ENCODE measurements at regions not wholly inside any gene's neighbourhood (a gene's known extent, or its start where the extent isn't known, plus 50 kb on each side); places are given as distances from the start of the nearest gene placed in this dataset.
"Not testable (repeated sequence)": the region's sequence is repeated elsewhere in the genome, so short reads cannot be mapped to it uniquely, and the experiment has no call there.

DNA sequence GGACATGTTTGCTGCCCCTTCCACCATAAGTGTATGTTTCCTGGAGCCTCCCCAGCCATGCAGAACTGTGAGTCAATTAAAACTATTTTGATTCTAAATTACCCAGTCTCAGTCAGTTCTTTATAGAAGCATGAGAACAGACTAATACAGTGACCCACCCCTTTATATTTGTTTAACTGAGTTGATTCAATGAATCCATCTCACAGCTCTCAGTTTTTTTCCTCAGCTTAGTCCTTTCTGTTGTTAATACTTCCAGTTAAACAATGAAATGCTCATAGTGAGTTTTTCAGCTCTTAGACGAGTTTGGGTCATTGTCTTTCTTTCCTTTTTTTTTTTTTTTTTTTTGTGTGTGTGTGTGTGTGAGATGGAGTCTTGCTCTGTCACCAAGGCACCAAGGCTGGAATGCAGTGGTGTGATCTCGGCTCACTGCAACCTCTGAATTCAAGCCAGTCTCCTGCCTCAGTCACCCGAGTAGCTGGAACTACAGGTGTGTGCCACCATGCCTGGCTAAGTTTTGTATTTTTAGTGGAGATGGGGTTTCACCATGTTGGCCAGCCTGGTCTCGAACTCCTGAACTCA is 627.4 kb downstream of the SPATA31A7 start:
- intact Hi-C loops (cut with DNase I); H3K9me3 ChIP-seq; DNase-seq; H3K4me1 ChIP-seq; H3K27me3 ChIP-seq; H3K27ac ChIP-seq; H3K36me3 ChIP-seq; H3K4me3 ChIP-seq: not testable (repeated sequence)
- no CpG with 5 or more reads among the region's 4 CpGs for WGBS, 2 donors

DNA sequence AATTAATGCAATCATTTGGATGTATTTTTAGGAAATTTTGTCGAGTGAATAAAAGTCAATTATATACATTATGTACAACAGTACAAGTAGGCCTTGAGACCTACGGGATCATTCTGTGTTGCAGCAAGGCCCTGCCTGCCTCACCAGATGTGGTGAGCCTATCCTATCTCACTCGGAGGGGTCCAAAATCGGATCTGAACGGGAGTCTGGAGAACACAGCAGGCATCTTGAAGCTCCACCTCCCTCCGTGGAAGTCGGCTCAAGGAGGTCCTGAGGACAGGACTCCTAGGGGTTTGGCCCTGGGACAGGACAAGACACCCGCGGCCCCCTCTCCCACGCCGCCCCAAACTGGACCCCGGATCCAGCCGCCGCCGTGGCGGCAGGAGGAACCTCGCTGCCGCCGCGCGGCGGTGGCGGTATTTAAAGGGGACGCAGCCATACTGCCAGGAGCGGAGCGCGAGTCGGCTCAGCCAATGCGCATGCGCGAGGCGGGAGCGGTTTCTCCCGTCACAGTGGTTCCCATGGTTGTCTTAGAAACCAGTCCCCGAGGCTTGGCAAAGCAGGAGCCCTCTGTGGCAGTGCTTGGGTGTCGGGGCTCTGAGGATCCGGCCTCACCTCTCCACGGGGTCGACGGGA is 663.9 kb downstream of the SPATA31A7 start:
- H3K27me3 ChIP-seq; DNase-seq; intact Hi-C loops (cut with DNase I); H3K9me3 ChIP-seq; H3K36me3 ChIP-seq; H3K4me1 ChIP-seq: not testable (repeated sequence)
- peak overlapping the region; percentile 22 to 61 (median 44) for H3K4me3 ChIP-seq
- WGBS, 2 donors, result no CpG with 5 or more reads among the region's 40 CpGs
- peak overlapping the region in 3 of 4 donors; percentile 28 to 59 (median 55) for H3K27ac ChIP-seq

DNA sequence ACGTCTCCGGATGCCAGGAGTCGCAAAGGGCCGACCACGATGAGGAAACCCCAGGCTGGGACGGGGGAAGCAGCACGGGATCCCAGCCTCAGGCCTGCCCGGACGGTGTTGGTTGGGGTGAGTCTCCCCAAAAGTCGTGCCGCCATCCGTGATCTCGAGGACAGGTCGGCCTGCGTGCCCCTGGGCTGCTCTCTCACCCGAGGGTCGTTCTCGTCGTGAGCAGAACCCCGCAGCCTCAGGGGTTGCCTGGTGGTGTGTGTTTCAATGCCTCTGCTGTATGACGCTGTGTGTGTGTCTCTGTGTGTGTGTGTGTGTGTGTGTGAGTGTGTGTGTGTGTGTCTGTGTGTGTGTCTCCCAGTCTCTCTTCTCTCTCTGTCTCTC is 664.4 kb downstream of the SPATA31A7 start:
- Histone ChIP-seq H3K4me3 (peak overlapping the region; percentile 22 to 61 (median 44)), H3K27ac (peak overlapping the region in 3 of 4 donors; percentile 28 to 59 (median 55))
- intact Hi-C loops (cut with DNase I); H3K4me1 ChIP-seq; H3K27me3 ChIP-seq; DNase-seq; H3K36me3 ChIP-seq; H3K9me3 ChIP-seq: not testable (repeated sequence)
- no CpG with 5 or more reads among the region's 21 CpGs for WGBS, 2 donors

DNA sequence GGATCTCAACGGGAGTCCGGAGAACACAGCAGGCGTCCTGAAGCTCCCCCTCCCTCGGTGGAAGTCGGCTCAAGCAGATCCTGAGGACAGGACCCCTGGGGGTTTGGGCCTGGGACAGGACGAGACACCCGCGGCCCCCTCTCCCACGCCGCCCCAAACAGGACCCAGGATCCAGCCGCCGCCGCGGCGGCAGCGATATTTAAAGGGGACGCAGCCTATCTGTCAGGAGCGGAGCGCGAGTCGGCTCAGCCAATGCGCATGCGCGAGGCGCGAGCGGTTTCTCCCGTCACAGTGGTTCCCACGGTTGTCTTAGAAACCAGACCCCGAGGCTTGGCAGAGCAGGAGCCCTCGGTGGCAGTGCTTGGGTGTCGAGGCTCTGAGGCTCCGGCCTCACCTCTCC is 666.4 kb downstream of the SPATA31A7 start:
- H3K4me3 ChIP-seq; DNase-seq; H3K36me3 ChIP-seq; H3K9me3 ChIP-seq; H3K27ac ChIP-seq; intact Hi-C loops (cut with DNase I); H3K27me3 ChIP-seq; H3K4me1 ChIP-seq: not testable (repeated sequence)
- no CpG with 5 or more reads among the region's 33 CpGs for WGBS, 2 donors

DNA sequence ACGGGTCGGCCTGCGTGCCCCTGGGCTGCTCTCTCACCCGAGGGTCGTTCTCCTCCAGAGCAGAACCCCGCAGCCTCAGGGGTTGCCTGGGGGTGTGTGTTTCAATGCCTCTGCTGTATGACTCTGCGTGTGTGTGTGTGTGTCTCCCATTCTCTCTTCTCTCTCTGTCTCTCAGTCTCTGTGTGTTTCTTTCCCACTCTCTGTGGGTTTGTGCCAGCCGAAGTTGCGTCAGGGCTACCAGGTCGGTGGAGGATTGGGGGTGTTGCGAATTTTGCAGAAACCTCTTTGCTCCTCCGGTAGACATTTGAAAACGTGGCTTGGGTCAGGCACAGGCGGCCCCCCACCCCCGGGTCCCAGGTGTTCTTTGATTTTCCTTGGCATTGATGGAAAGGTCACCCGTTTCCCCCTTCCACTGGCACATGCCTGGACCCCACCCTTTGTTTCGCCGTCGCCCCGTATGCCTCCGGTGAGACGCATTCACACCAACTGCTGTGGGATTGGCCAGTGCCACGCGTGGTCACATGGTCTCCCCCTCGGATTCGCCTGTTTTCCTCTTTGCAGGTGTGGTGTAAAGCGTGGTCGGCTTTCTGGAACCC is 667.1 kb downstream of the SPATA31A7 start:
- DNase-seq; H3K27me3 ChIP-seq; H3K36me3 ChIP-seq; intact Hi-C loops (cut with DNase I); H3K27ac ChIP-seq; H3K9me3 ChIP-seq; H3K4me3 ChIP-seq; H3K4me1 ChIP-seq: not testable (repeated sequence)
- 50% methylated on average over 7 of the region's 28 CpGs; no CpG with 5 or more reads in 1 of the 2 donors for WGBS, 2 donors

DNA sequence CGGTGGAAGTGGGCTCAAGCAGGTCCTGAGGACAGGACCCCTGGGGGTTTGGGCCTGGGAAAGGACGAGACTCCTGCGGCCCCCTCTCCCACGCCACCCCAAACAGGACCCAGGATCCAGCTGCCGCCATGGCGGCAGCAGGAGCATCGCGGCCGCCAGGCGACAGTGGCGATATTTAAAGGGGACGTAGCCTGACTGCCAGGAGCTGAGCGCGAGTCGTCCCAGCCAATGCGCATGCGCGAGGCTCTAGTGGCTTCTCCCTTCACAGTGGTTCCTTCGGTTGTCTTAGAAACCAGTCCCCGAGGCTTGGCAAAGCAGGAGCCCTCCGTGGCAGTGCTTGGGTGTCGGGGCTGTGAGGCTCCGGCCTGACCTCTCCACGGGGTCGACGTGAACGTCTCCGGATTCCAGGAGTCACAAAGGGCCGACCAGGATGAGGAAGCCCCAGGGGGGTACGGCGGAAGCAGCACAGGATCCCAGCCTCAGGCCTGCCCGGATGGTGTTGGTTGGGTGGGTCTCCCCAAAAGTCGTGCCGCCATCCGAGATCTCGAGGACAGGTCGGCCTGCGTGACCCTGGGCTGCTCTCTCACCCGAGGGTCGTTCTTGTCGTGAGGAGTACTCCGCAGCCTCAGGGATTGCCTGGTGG is 668.0 kb downstream of the SPATA31A7 start:
- intact Hi-C loops (cut with DNase I); DNase-seq; H3K9me3 ChIP-seq; H3K36me3 ChIP-seq; H3K27ac ChIP-seq; H3K27me3 ChIP-seq; H3K4me3 ChIP-seq; H3K4me1 ChIP-seq: not testable (repeated sequence)
- no CpG with 5 or more reads among the region's 42 CpGs for WGBS, 2 donors

DNA sequence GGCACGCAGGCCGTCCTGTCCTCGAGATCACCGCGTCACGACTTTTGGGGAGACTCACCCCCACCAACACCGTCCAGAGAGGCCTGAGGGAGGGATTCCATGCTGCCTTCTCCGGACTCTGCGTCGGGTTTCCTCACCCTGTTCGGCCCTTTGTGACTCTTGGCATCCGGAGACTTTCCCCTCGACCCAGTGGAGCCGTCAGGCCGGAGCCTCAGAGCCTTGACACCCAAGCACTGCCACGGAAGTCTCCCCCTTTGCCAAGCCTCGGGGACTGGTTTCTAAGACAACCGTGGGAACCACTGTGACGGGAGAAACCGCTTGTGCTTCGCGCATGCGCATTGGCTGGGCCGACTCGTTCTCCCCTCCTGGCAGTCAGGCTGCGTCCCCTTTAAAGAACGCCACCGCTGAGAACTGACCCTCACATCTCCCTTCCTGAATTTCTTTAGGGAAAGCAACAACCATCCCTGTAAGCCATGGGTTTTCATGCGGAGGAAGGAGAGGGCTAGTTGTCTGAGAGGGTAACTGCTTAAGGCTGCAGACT is 672.7 kb downstream of the SPATA31A7 start:
- H3K4me3 ChIP-seq; H3K9me3 ChIP-seq; H3K36me3 ChIP-seq; H3K27ac ChIP-seq; H3K4me1 ChIP-seq; DNase-seq; H3K27me3 ChIP-seq; intact Hi-C loops (cut with DNase I): not testable (repeated sequence)
- no CpG with 5 or more reads among the region's 29 CpGs for WGBS, 2 donors

DNA sequence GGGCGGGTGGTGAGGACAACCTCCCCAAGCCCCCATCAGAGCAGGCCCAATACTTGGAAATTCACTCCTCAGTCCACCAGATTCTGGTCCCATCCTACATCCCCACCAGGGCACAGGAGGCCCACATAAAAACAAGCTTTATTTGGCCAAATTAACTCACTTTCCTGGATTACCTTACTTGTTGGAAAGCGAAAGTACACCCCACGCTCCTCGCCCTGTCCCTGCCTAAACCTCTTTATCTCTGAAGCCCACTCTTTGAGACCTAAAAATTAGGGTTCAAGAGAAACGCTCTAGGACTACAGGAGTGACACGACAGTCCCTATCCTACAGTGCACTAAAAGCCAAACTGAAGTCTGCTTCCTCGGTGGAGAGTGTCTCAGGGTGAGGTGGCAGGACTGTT is 674.6 kb downstream of the SPATA31A7 start:
- H3K9me3 ChIP-seq; H3K27ac ChIP-seq; DNase-seq; H3K4me1 ChIP-seq; H3K36me3 ChIP-seq; intact Hi-C loops (cut with DNase I); H3K27me3 ChIP-seq; H3K4me3 ChIP-seq: not testable (repeated sequence)
- 81% methylated on average over 3 of the region's 7 CpGs; no CpG with 5 or more reads in 1 of the 2 donors for WGBS, 2 donors

DNA sequence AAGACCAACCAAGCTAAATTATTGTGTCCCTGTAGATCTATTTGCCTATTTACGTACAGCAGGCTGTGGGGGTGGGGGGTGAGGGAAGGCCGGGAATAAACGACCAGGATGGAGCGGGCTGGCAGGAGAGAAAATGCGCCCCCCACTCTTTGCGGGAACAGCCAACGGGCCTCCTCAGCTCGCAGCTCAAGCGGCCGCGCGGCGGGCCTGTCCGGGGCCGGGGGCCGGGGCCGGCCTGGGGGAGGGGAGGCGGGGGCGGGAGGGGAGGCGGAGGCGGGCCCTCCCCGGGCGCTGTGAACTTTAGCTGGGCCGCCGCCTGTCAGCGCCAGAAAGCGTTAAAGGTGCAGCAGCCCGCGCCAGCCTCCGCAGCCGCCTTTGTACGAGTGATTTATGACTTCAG is 679.1 kb downstream of the SPATA31A7 start:
- no CpG with 5 or more reads among the region's 32 CpGs for WGBS, 2 donors
- intact Hi-C loops (cut with DNase I); H3K36me3 ChIP-seq: not testable (repeated sequence)

DNA sequence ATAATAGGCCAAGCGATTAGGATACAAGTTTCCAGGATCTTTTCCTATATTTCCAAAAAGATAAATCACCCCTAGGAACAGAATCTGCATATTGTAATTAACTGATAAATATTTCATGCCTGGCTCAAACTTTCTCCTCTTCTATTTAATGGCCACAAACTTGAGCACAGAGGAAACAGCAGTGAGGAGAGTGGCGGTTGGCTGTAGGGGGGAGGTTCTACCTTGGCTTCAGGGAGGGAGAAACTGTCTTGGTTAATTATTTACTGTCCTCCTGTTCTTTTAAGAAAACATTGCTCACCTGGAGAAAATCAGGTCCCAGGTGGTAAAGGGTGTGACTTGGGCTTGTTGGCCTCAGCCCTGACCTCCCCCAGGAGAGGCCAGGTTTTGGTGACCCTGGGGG is 682.5 kb downstream of the SPATA31A7 start:
- H3K4me3 ChIP-seq; H3K27ac ChIP-seq; DNase-seq; H3K4me1 ChIP-seq; H3K27me3 ChIP-seq; intact Hi-C loops (cut with DNase I); H3K36me3 ChIP-seq; H3K9me3 ChIP-seq: not testable (repeated sequence)
- 75 to 80% methylated on average over 1 of the region's 2 CpGs for WGBS, 2 donors

More for the DNA sequence above, 679.1 kb downstream of the SPATA31A7 start:
- H3K4me3 ChIP-seq, H3K27me3 ChIP-seq, DNase-seq, H3K9me3 ChIP-seq, H3K27ac ChIP-seq, H3K4me1 ChIP-seq: not testable (repeated sequence)
